Thymus (tissue), 11 donors: ENCODE measurements at regions not wholly inside any gene's neighbourhood (a gene's known extent, or its start where the extent isn't known, plus 50 kb on each side); places are given as distances from the start of the nearest gene placed in this dataset.

Source experiments
- DNase-seq, 9 donors: peaks; one replicate each; pipeline ENCODE4 v3.0.0-alpha.2; 2013; ENCODE audit warnings: low spot score in 9 of 9, low read depth in 6 of 9, missing footprints in 1 of 9
- H3K27ac ChIP-seq, 2 donors: one replicate each; pipeline ENCODE4 v1.5.1; 2013; ENCODE audit warnings: control low read depth in 1 of 2, low read depth in 1 of 2, low read length in 1 of 2, mild to moderate bottlenecking in 1 of 2, moderate library complexity in 1 of 2
- H3K27me3 ChIP-seq, 2 donors: one replicate each; pipeline ENCODE4 v1.5.1; 2013; ENCODE audit warnings: low read length in 1 of 2; ENCODE audit not compliant: control insufficient read depth in 2 of 2, insufficient read depth in 1 of 2
- H3K36me3 ChIP-seq, 2 donors: one replicate each; pipeline ENCODE4 v1.5.1; 2013; ENCODE audit warnings: low read length in 1 of 2, mild to moderate bottlenecking in 1 of 2, moderate library complexity in 1 of 2; ENCODE audit not compliant: control insufficient read depth in 2 of 2, insufficient read depth in 2 of 2
- H3K4me1 ChIP-seq, 2 donors: one replicate each; pipeline ENCODE4 v1.5.1; 2013; ENCODE audit warnings: low read length in 2 of 2; ENCODE audit not compliant: control insufficient read depth in 2 of 2, insufficient read depth in 2 of 2
- H3K4me3 ChIP-seq, 2 donors: one replicate each; pipeline ENCODE4 v1.5.1; 2013; ENCODE audit warnings: low read length in 2 of 2, control low read depth in 1 of 2, mild to moderate bottlenecking in 1 of 2
- H3K9me3 ChIP-seq, 2 donors: one replicate each; pipeline ENCODE4 v1.5.1; 2013; ENCODE audit warnings: low read length in 1 of 2, mild to moderate bottlenecking in 1 of 2; ENCODE audit not compliant: control insufficient read depth in 2 of 2, insufficient read depth in 1 of 2
- WGBS: extraction: QIAGEN DNeasy Blood & Tissue Kit; methylation state at CpG from one replicate; pipeline ENCODE4 v1.1.7; 2013; 5-methylcytosine and 5-hydroxymethylcytosine counted together
- donor health status: healthy.

- Histone ChIP-seq H3K36me3 (no peaks in the 10 kb centered on the region), H3K27me3 (no peaks in the 10 kb centered on the region), H3K27ac (no peak overlapping the region), H3K9me3 (no peaks in the 10 kb centered on the region), H3K4me3 (no peak overlapping the region), H3K4me1 (no peaks in the 10 kb centered on the region)
- DNase-seq = no peak
- 90% methylated on average over 1 of the region's 1 CpG for WGBS
Measured at GRCh38 chr13:65857942-65858565, 1372.1 kb downstream of the PCDH9 start.

DNA sequence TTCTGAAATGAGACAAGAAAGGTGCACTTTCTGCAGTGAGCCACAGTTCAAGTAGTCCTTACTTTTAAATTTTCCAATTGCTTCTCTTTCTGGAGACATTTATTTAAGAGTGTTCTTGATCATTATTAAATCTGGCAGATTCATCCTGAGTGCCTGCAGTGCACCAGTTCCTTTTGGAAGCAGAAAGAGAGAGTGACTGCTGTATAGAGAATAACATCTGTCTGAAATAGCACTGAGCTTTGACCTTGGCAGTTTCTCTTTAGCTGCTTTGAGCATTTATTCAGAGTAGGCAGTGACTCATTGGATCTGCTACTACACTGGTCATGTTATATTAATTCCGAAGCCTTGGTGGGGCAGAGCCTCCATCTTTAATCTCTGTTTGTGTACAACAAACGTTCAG, 1373.7 kb downstream of the PCDH9 start:
- Histone ChIP-seq H3K27ac (no peak overlapping the region), H3K4me3 (no peak overlapping the region), H3K4me1 (no peaks in the 10 kb centered on the region), H3K36me3 (no peaks in the 10 kb centered on the region), H3K27me3 (no peaks in the 10 kb centered on the region), H3K9me3 (no peaks in the 10 kb centered on the region)
- no peak for DNase-seq
- 95% methylated on average over 2 of the region's 2 CpGs for WGBS

DNA sequence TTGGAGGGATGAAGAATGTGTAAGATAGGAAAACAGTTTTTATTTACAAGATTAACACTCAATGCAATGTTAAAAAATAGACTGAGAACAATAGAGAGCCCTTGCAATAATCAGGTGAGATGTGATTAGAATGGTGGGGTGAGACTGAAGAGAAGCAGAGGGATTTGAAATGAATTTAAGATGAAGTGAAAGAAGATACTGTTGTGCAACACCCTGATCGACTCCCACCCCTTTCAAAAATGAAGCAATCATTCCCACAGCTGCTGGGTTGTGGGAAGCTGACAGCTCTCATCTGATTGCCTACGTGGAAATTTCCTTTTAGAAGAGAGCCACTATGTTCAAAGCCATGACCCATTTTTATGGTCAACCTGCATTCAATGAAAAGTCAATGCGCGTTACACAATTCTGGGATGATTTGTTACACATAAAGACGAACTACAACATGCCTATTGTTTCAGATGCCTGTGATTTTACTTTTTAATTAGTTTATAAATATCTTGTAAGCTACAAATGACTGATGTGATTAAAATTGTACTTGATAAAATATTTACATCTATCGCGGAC, 1374.8 kb downstream of the PCDH9 start:
- H3K27ac ChIP-seq = no peak overlapping the region
- no peaks in the 10 kb centered on the region for H3K4me1 ChIP-seq
- no peaks in the 10 kb centered on the region for H3K9me3 ChIP-seq
- no peaks in the 10 kb centered on the region for H3K27me3 ChIP-seq
- H3K36me3 ChIP-seq = no peaks in the 10 kb centered on the region
- H3K4me3 ChIP-seq = no peak overlapping the region
- 79% methylated on average over 7 of the region's 7 CpGs for WGBS
- DNase-seq = no peak

DNA sequence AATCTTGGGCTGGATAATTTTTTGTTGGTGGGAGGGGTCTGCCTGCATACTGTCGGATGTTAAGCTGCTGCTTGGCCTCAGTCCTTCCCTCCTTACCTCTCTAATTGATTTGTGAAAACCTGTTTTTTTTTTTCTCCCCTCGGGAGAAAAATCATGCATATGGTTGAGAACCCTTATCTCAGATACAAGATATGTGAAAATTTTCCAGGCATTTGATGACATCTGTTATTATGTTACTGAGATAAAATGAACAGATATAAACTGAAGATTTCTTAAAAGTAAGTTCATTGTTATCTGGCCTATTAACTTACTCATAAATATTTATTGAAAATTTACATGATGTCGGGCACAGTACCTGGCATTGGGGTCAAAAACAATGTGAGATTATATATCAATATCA, 1375.7 kb downstream of the PCDH9 start:
- no peaks in the 10 kb centered on the region for H3K9me3 ChIP-seq
- 69% methylated on average over 3 of the region's 3 CpGs for WGBS
- H3K27me3 ChIP-seq = no peaks in the 10 kb centered on the region
- H3K27ac ChIP-seq = no peak overlapping the region
- no peaks in the 10 kb centered on the region for H3K36me3 ChIP-seq
- H3K4me1 ChIP-seq = no peaks in the 10 kb centered on the region
- H3K4me3 ChIP-seq = no peak overlapping the region
- DNase-seq = no peak

- no peak for DNase-seq
- Histone ChIP-seq H3K36me3 (no peaks in the 10 kb centered on the region), H3K4me3 (no peak overlapping the region), H3K27ac (no peak overlapping the region), H3K27me3 (no peaks in the 10 kb centered on the region), H3K9me3 (peaks cover 0 to 3% of the 10 kb centered on the region in 2 donors), H3K4me1 (no peaks in the 10 kb centered on the region)
- WGBS = 97% methylated on average over 22 of the region's 22 CpGs
Measured at GRCh38 chr13:65844266-65844841, 1385.8 kb downstream of the PCDH9 start.

DNA sequence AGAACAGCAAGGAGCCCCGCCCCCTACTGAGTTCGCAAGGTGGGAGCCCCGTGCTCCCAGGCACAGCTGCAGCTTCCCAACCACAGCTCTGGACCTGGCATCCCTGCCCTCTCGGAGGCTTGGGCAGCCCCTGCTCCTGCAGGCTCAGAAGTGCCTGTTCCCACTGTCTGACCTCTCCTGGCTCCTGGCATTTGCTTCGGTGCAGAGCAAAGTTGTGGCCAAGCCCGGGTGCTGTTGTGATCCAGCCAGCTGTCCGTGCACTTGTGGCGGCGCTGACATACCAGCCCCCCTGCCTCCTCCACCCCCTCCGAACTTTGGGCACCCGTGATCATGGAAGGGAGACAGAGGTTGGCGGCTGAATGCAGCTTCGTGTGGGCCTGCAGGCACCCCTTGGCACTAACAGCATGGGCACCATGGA, 1386.8 kb downstream of the PCDH9 start:
- H3K27me3 ChIP-seq = no peaks in the 10 kb centered on the region
- no peak overlapping the region for H3K27ac ChIP-seq
- DNase-seq = no peak
- no peak overlapping the region for H3K4me3 ChIP-seq
- no peaks in the 10 kb centered on the region for H3K36me3 ChIP-seq
- H3K4me1 ChIP-seq = no peaks in the 10 kb centered on the region
- H3K9me3 ChIP-seq = peaks cover 0 to 3% of the 10 kb centered on the region in 2 donors
- 95% methylated on average over 13 of the region's 13 CpGs for WGBS

- Histone ChIP-seq H3K27me3 (no peaks in the 10 kb centered on the region), H3K36me3 (no peaks in the 10 kb centered on the region)
Measured at GRCh38 chr13:65841156-65841555, 1389.0 kb downstream of the PCDH9 start.

DNA sequence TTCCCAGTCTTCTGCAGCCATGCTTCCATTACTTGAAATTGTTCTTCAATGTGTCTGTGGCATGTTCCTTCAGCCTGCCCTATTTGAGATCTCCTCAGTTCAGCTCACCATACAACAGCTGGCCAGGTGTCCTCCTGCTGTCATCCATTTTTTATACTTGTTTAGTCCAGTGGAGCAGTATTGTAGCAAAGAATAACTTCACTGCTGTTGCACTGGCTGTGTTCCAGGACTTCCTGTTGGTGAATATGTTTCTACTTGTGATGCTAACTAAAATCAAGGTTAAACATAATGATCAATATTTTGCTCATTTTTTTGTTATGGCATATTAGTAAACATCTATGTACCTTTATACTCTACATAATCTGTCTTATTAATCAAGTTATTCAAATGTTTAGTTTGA, 1394.1 kb downstream of the PCDH9 start:
- Histone ChIP-seq H3K4me1 (no peaks in the 10 kb centered on the region), H3K27ac (no peak overlapping the region), H3K9me3 (no peaks in the 10 kb centered on the region), H3K36me3 (no peaks in the 10 kb centered on the region), H3K27me3 (no peaks in the 10 kb centered on the region), H3K4me3 (no peak overlapping the region)
- no peak for DNase-seq

More at GRCh38 chr13:65841156-65841555, 1389.0 kb downstream of the PCDH9 start:
- H3K27ac ChIP-seq = no peak overlapping the region
- no peaks in the 10 kb centered on the region for H3K4me1 ChIP-seq
- WGBS = 92% methylated on average over 3 of the region's 3 CpGs
- H3K9me3 ChIP-seq = peaks cover 0 to 3% of the 10 kb centered on the region in 2 donors
- H3K4me3 ChIP-seq = no peak overlapping the region
- no peak for DNase-seq

DNA sequence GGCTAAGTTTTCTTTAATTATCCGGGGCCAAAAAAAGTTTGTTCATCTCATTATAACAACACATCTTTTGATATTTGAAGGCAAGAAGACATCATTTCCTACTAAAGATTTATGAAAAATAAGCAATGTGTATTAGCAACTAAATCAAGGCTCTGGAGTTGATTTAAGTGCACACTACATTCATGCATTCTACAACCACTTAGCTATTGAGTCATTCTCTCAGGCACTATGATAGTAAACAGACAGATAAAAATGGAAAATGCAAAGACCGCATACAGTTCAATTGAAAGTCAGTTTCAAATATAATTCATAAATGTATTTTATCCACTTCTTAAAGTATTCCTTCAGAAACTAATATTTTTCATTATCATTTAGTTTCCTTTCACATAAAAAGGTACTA, 1395.2 kb downstream of the PCDH9 start:
- WGBS = 49% methylated on average over 2 of the region's 2 CpGs
- Histone ChIP-seq H3K4me3 (no peak overlapping the region), H3K27me3 (no peaks in the 10 kb centered on the region), H3K9me3 (peaks cover 0 to 5% of the 10 kb centered on the region in 2 donors), H3K4me1 (no peaks in the 10 kb centered on the region), H3K27ac (no peak overlapping the region), H3K36me3 (no peaks in the 10 kb centered on the region)
- no peak for DNase-seq
